Ishikawa (cell line): ENCODE measurements at regions not wholly inside any gene's neighbourhood (a gene's known extent, or its start where the extent isn't known, plus 50 kb on each side); places are given as distances from the start of the nearest gene placed in this dataset.

Experiments used
- YY1 ChIP-seq: IDR thresholded peaks from 2 replicates; pipeline ENCODE4 v1.6.1; 2012; ENCODE audit warnings: low read depth
- TF ChIP-seq, protein P1 (sequence below): IDR thresholded peaks from 2 replicates; pipeline ENCODE4 v1.6.1; 2012; ENCODE audit warnings: low read depth, mild to moderate bottlenecking

DNA sequence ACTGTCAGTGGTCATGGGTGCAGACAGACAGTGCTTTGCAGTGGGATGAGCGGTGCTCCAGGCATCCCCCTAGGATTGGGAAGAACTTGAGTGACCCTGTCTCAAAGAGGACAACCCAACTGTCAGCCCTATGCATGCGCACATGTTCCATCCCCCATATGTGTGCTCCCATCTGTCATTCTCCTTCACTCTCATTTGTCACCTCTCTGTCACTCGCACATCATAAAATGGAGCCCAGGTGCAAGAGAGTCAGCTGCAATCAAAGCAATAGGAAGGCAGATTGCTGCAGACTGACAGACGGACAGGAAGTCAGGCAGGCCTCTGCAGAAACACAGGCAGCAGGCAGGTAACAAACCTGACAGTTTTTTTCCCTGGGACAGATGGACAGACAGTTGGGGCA lies 101.8 kb upstream of the CCL1 start:
- TF ChIP-seq, protein P1, sequence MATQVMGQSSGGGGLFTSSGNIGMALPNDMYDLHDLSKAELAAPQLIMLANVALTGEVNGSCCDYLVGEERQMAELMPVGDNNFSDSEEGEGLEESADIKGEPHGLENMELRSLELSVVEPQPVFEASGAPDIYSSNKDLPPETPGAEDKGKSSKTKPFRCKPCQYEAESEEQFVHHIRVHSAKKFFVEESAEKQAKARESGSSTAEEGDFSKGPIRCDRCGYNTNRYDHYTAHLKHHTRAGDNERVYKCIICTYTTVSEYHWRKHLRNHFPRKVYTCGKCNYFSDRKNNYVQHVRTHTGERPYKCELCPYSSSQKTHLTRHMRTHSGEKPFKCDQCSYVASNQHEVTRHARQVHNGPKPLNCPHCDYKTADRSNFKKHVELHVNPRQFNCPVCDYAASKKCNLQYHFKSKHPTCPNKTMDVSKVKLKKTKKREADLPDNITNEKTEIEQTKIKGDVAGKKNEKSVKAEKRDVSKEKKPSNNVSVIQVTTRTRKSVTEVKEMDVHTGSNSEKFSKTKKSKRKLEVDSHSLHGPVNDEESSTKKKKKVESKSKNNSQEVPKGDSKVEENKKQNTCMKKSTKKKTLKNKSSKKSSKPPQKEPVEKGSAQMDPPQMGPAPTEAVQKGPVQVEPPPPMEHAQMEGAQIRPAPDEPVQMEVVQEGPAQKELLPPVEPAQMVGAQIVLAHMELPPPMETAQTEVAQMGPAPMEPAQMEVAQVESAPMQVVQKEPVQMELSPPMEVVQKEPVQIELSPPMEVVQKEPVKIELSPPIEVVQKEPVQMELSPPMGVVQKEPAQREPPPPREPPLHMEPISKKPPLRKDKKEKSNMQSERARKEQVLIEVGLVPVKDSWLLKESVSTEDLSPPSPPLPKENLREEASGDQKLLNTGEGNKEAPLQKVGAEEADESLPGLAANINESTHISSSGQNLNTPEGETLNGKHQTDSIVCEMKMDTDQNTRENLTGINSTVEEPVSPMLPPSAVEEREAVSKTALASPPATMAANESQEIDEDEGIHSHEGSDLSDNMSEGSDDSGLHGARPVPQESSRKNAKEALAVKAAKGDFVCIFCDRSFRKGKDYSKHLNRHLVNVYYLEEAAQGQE = no peak
- TF ChIP-seq YY1 = no peak
